Thyroid gland (tissue), 4 donors: ENCODE measurements at regions not wholly inside any gene's neighbourhood (a gene's known extent, or its start where the extent isn't known, plus 50 kb on each side); places are given as distances from the start of the nearest gene placed in this dataset.

Experiments used
- POLR2A ChIP-seq, 2 donors: fragments of 450-650 bp; IDR thresholded peaks; one replicate each; pipeline ENCODE4 v1.6.1; 2017; ENCODE audit warnings: antibody characterized with exemption in 2 of 2, mild to moderate bottlenecking in 2 of 2, moderate library complexity in 1 of 2
- TF ChIP-seq, protein P1 (sequence below), 6 experiments: fragments of 200-600 bp in 3 of 6; fragments of 450-650 bp in 3 of 6; sonication (generic) in 3 of 6; IDR thresholded peaks; one replicate each; pipeline ENCODE4 v1.5.1; 2016 to 2019; ENCODE audit warnings: antibody characterized with exemption in 6 of 6, mild to moderate bottlenecking in 2 of 6, inconsistent platforms in 1 of 6, moderate library complexity in 1 of 6

GRCh38 chr5:56681346-56681745 is 134.0 kb upstream of the MAP3K1 start:
- TF ChIP-seq, protein P1, sequence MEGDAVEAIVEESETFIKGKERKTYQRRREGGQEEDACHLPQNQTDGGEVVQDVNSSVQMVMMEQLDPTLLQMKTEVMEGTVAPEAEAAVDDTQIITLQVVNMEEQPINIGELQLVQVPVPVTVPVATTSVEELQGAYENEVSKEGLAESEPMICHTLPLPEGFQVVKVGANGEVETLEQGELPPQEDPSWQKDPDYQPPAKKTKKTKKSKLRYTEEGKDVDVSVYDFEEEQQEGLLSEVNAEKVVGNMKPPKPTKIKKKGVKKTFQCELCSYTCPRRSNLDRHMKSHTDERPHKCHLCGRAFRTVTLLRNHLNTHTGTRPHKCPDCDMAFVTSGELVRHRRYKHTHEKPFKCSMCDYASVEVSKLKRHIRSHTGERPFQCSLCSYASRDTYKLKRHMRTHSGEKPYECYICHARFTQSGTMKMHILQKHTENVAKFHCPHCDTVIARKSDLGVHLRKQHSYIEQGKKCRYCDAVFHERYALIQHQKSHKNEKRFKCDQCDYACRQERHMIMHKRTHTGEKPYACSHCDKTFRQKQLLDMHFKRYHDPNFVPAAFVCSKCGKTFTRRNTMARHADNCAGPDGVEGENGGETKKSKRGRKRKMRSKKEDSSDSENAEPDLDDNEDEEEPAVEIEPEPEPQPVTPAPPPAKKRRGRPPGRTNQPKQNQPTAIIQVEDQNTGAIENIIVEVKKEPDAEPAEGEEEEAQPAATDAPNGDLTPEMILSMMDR (IDR thresholded peaks at IDR 0.05): no peak
- no peak for TF ChIP-seq POLR2A (IDR thresholded peaks at IDR 0.05)
